ENCODE measurements at regions not wholly inside any gene's neighbourhood (a gene's known extent, or its start where the extent isn't known, plus 50 kb on each side); places are given as distances from the start of the nearest gene placed in this dataset.
A peak's percentile ranks its signal among the peaks of the same experiment; 100 is the strongest.

- H3K9me3 ChIP-seq (ENCODE audit: low read length): no peaks in the 10 kb centered on the region
- Mint-ChIP-seq H3K9me3 (no peaks in the 10 kb centered on the region), H3K27ac (no peak overlapping the region), H3K36me3 (no peaks in the 10 kb centered on the region), H3K27me3 (peaks cover 0 to 3% of the 10 kb centered on the region in 2 donors), H3K4me1 (no peaks in the 10 kb centered on the region), H3K4me3 (no peak overlapping the region)
- H3K27ac ChIP-seq (ENCODE audit: low read depth, low read length): no peak overlapping the region
- ChIA-PET CTCF (interaction anchor here (1.7 kb wide), 1 partner anchor 384 kb away, joined by 5 read pairs; no protein-coding TSS in a partner anchor), POLR2A (no interaction called here)
- H3K4me1 ChIP-seq (ENCODE audit: insufficient read depth, low read length): no peaks in the 10 kb centered on the region
- no peaks in the 10 kb centered on the region for H3K27me3 ChIP-seq (ENCODE audit: insufficient read depth, low read length, poor library complexity, severe bottlenecking)
- no peak for DNase-seq
- no peaks in the 10 kb centered on the region for H3K36me3 ChIP-seq (ENCODE audit: insufficient read depth, low read length)
- H3K4me3 ChIP-seq (ENCODE audit: low read length): no peak overlapping the region
Measured at GRCh38 chr6:130314271-130314670, 51.5 kb upstream of the TMEM200A start.

GRCh38 chr6:130313206-130313605, 52.6 kb upstream of the TMEM200A start:
- H3K27me3 ChIP-seq (ENCODE audit: insufficient read depth, low read length, poor library complexity, severe bottlenecking): no peaks in the 10 kb centered on the region
- ChIA-PET CTCF (interaction anchor here (1.1 kb wide), 1 partner anchor 9 kb away, joined by 4 read pairs; no protein-coding TSS in a partner anchor), POLR2A (no interaction called here)
- no peaks in the 10 kb centered on the region for H3K4me1 ChIP-seq (ENCODE audit: insufficient read depth, low read length)
- no peak overlapping the region for H3K27ac ChIP-seq (ENCODE audit: low read depth, low read length)
- H3K4me3 ChIP-seq (ENCODE audit: low read length): no peak overlapping the region
- H3K4me3 Mint-ChIP-seq: no peak overlapping the region
- no peaks in the 10 kb centered on the region for H3K9me3 Mint-ChIP-seq
- H3K27ac Mint-ChIP-seq: no peak overlapping the region
- H3K36me3 Mint-ChIP-seq: no peaks in the 10 kb centered on the region
- H3K27me3 Mint-ChIP-seq: peaks cover 0 to 3% of the 10 kb centered on the region in 2 donors
- no peaks in the 10 kb centered on the region for H3K36me3 ChIP-seq (ENCODE audit: insufficient read depth, low read length)
- no peaks in the 10 kb centered on the region for H3K9me3 ChIP-seq (ENCODE audit: low read length)
- no peak for DNase-seq
- H3K4me1 Mint-ChIP-seq: peaks cover 0 to 6% (median 0%) of the 10 kb centered on the region in 3 donors

- ChIA-PET CTCF (interaction anchor here (1.4 to 1.6 kb wide), 2 partner anchors 13 to 389 kb away, joined by 3 to 5 read pairs; no protein-coding TSS in a partner anchor), POLR2A (no interaction called here)
Measured at GRCh38 chr6:130309028-130309427, 56.8 kb upstream of the TMEM200A start.

GRCh38 chr6:130307752-130308361, 58.0 kb upstream of the TMEM200A start:
- Histone ChIP-seq H3K36me3 (ENCODE audit: insufficient read depth, low read length) (no peaks in the 10 kb centered on the region), H3K27me3 (ENCODE audit: insufficient read depth, low read length, poor library complexity, severe bottlenecking) (no peaks in the 10 kb centered on the region), H3K9me3 (ENCODE audit: low read length) (no peaks in the 10 kb centered on the region), H3K4me3 (ENCODE audit: low read length) (no peak overlapping the region), H3K4me1 (ENCODE audit: insufficient read depth, low read length) (no peaks in the 10 kb centered on the region), H3K27ac (ENCODE audit: low read depth, low read length) (no peak overlapping the region)
- peaks cover 0 to 11% (median 0%) of the 10 kb centered on the region in 3 donors for H3K36me3 Mint-ChIP-seq
- H3K4me3 Mint-ChIP-seq: no peak overlapping the region
- H3K27me3 Mint-ChIP-seq: no peaks in the 10 kb centered on the region
- H3K9me3 Mint-ChIP-seq: peaks cover 0 to 3% (median 0%) of the 10 kb centered on the region in 5 donors
- peaks cover 0 to 6% (median 0%) of the 10 kb centered on the region in 3 donors for H3K4me1 Mint-ChIP-seq
- ChIA-PET POLR2A (no interaction called here), CTCF (interaction anchor here (1.6 kb wide), 1 partner anchor 390 kb away, joined by 5 read pairs; no protein-coding TSS in a partner anchor)
- no peak overlapping the region for H3K27ac Mint-ChIP-seq
- DNase-seq: no peak

More at GRCh38 chr6:130309028-130309427, 56.8 kb upstream of the TMEM200A start:
- Mint-ChIP-seq H3K36me3 (peaks cover 0 to 5% (median 0%) of the 10 kb centered on the region in 3 donors), H3K27ac (no peak overlapping the region), H3K9me3 (no peaks in the 10 kb centered on the region), H3K27me3 (no peaks in the 10 kb centered on the region), H3K4me1 (peaks cover 0 to 6% (median 0%) of the 10 kb centered on the region in 3 donors), H3K4me3 (no peak overlapping the region)
- H3K27ac ChIP-seq (ENCODE audit: low read depth, low read length): no peak overlapping the region
- no peaks in the 10 kb centered on the region for H3K9me3 ChIP-seq (ENCODE audit: low read length)
- no peaks in the 10 kb centered on the region for H3K27me3 ChIP-seq (ENCODE audit: insufficient read depth, low read length, poor library complexity, severe bottlenecking)
- no peaks in the 10 kb centered on the region for H3K4me1 ChIP-seq (ENCODE audit: insufficient read depth, low read length)
- H3K36me3 ChIP-seq (ENCODE audit: insufficient read depth, low read length): no peaks in the 10 kb centered on the region
- DNase-seq: no peak
- no peak overlapping the region for H3K4me3 ChIP-seq (ENCODE audit: low read length)

- no peaks in the 10 kb centered on the region for H3K27me3 Mint-ChIP-seq
- Histone ChIP-seq H3K4me1 (ENCODE audit: insufficient read depth, low read length) (no peaks in the 10 kb centered on the region), H3K27me3 (ENCODE audit: insufficient read depth, low read length, poor library complexity, severe bottlenecking) (no peaks in the 10 kb centered on the region), H3K36me3 (ENCODE audit: insufficient read depth, low read length) (no peaks in the 10 kb centered on the region), H3K9me3 (ENCODE audit: low read length) (no peaks in the 10 kb centered on the region), H3K27ac (ENCODE audit: low read depth, low read length) (no peak overlapping the region), H3K4me3 (ENCODE audit: low read length) (no peak overlapping the region)
- H3K4me1 Mint-ChIP-seq: peaks cover 0 to 6% (median 0%) of the 10 kb centered on the region in 3 donors
- H3K9me3 Mint-ChIP-seq: peaks cover 0 to 5% (median 2%) of the 10 kb centered on the region in 5 donors
- DNase-seq: no peak
- H3K4me3 Mint-ChIP-seq: no peak overlapping the region
- ChIA-PET CTCF (no interaction called here), POLR2A (no interaction called here)
- H3K27ac Mint-ChIP-seq: no peak overlapping the region
- H3K36me3 Mint-ChIP-seq: peaks cover 0 to 20% (median 0%) of the 10 kb centered on the region in 3 donors
Measured at GRCh38 chr6:130306377-130306776, 59.4 kb upstream of the TMEM200A start.

GRCh38 chr6:130303431-130303830, 62.4 kb upstream of the TMEM200A start:
- no peak overlapping the region for H3K27ac Mint-ChIP-seq
- CTCF ChIA-PET: interaction anchor here (1.0 kb wide), 1 partner anchor 9 kb away, joined by 3 read pairs; no protein-coding TSS in a partner anchor
- DNase-seq: no peak
- H3K27me3 Mint-ChIP-seq: no peaks in the 10 kb centered on the region
- Histone ChIP-seq H3K36me3 (ENCODE audit: insufficient read depth, low read length) (no peaks in the 10 kb centered on the region), H3K4me1 (ENCODE audit: insufficient read depth, low read length) (no peaks in the 10 kb centered on the region), H3K27me3 (ENCODE audit: insufficient read depth, low read length, poor library complexity, severe bottlenecking) (no peaks in the 10 kb centered on the region), H3K9me3 (ENCODE audit: low read length) (no peaks in the 10 kb centered on the region), H3K27ac (ENCODE audit: low read depth, low read length) (no peak overlapping the region), H3K4me3 (ENCODE audit: low read length) (no peak overlapping the region)
- H3K9me3 Mint-ChIP-seq: peaks cover 0 to 5% (median 3%) of the 10 kb centered on the region in 5 donors
- peaks cover 0 to 31% (median 0%) of the 10 kb centered on the region in 3 donors for H3K36me3 Mint-ChIP-seq
- POLR2A ChIA-PET: no interaction called here
- H3K4me3 Mint-ChIP-seq: no peak overlapping the region
- H3K4me1 Mint-ChIP-seq: no peaks in the 10 kb centered on the region

GRCh38 chr6:130298258-130298657, 67.6 kb upstream of the TMEM200A start:
- H3K27ac ChIP-seq (ENCODE audit: low read depth, low read length): no peak overlapping the region
- H3K36me3 ChIP-seq (ENCODE audit: insufficient read depth, low read length): no peaks in the 10 kb centered on the region
- H3K4me1 ChIP-seq (ENCODE audit: insufficient read depth, low read length): no peaks in the 10 kb centered on the region
- Mint-ChIP-seq H3K4me3 (no peak overlapping the region), H3K4me1 (no peaks in the 10 kb centered on the region), H3K27ac (no peak overlapping the region), H3K9me3 (peaks cover 0 to 11% (median 4%) of the 10 kb centered on the region in 5 donors), H3K36me3 (peaks cover 0 to 32% (median 0%) of the 10 kb centered on the region in 3 donors), H3K27me3 (no peaks in the 10 kb centered on the region)
- no peak for DNase-seq
- CTCF ChIA-PET: no interaction called here
- POLR2A ChIA-PET: no interaction called here
- H3K27me3 ChIP-seq (ENCODE audit: insufficient read depth, low read length, poor library complexity, severe bottlenecking): no peaks in the 10 kb centered on the region
- no peaks in the 10 kb centered on the region for H3K9me3 ChIP-seq (ENCODE audit: low read length)
- H3K4me3 ChIP-seq (ENCODE audit: low read length): no peak overlapping the region

GRCh38 chr6:130296854-130297253, 69.0 kb upstream of the TMEM200A start:
- Histone ChIP-seq H3K27me3 (ENCODE audit: insufficient read depth, low read length, poor library complexity, severe bottlenecking) (no peaks in the 10 kb centered on the region), H3K27ac (ENCODE audit: low read depth, low read length) (no peak overlapping the region), H3K9me3 (ENCODE audit: low read length) (no peaks in the 10 kb centered on the region), H3K4me3 (ENCODE audit: low read length) (no peak overlapping the region), H3K36me3 (ENCODE audit: insufficient read depth, low read length) (no peaks in the 10 kb centered on the region), H3K4me1 (ENCODE audit: insufficient read depth, low read length) (no peaks in the 10 kb centered on the region)
- DNase-seq: no peak
- POLR2A ChIA-PET: no interaction called here
- H3K36me3 Mint-ChIP-seq: peaks cover 0 to 24% (median 0%) of the 10 kb centered on the region in 3 donors
- H3K27me3 Mint-ChIP-seq: no peaks in the 10 kb centered on the region
- no peak overlapping the region for H3K4me3 Mint-ChIP-seq
- H3K9me3 Mint-ChIP-seq: peaks cover 0 to 8% (median under 1%) of the 10 kb centered on the region in 5 donors
- peak overlapping the region in 1 of 8 donors; percentile 85 for H3K27ac Mint-ChIP-seq
- CTCF ChIA-PET: no interaction called here
- H3K4me1 Mint-ChIP-seq: no peaks in the 10 kb centered on the region
